GM13977 (cell line): ENCODE measurements at regions not wholly inside any gene's neighbourhood (a gene's known extent, or its start where the extent isn't known, plus 50 kb on each side); places are given as distances from the start of the nearest gene placed in this dataset.
"Not testable (repeated sequence)": the region's sequence is repeated elsewhere in the genome, so short reads cannot be mapped to it uniquely, and the experiment has no call there.

Experiments used
- DNase-seq: peaks from one replicate; pipeline ENCODE4 v3.0.0; 2012; ENCODE audit warnings: low spot score
- in situ Hi-C: fragments of 300-500 bp; cut with MboI; formaldehyde crosslinking; loops from one replicate; pipeline ENCODE4 v1.12.0; 2022; ENCODE audit warnings: low sequenced_read_pairs, low pct_unique_long_range_greater_than_20kb, mixed read lengths, inconsistent platforms; ENCODE audit not compliant: unreplicated experiment
- TF ChIP-seq, protein P1 (sequence below): IDR thresholded peaks from 2 replicates; pipeline ENCODE4 v1.5.1; 2012; ENCODE audit warnings: mild to moderate bottlenecking, control low read depth; ENCODE audit not compliant: insufficient read depth; ENCODE audit errors: extremely low read depth, missing control alignments

- no peak for DNase-seq
- TF ChIP-seq, protein P1, sequence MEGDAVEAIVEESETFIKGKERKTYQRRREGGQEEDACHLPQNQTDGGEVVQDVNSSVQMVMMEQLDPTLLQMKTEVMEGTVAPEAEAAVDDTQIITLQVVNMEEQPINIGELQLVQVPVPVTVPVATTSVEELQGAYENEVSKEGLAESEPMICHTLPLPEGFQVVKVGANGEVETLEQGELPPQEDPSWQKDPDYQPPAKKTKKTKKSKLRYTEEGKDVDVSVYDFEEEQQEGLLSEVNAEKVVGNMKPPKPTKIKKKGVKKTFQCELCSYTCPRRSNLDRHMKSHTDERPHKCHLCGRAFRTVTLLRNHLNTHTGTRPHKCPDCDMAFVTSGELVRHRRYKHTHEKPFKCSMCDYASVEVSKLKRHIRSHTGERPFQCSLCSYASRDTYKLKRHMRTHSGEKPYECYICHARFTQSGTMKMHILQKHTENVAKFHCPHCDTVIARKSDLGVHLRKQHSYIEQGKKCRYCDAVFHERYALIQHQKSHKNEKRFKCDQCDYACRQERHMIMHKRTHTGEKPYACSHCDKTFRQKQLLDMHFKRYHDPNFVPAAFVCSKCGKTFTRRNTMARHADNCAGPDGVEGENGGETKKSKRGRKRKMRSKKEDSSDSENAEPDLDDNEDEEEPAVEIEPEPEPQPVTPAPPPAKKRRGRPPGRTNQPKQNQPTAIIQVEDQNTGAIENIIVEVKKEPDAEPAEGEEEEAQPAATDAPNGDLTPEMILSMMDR: no peak
- in situ Hi-C loops: no loop called here
These were observed 393.5 kb downstream of the RSL24D1 start for GRCh38 chr15:54803134-54803808.

DNA sequence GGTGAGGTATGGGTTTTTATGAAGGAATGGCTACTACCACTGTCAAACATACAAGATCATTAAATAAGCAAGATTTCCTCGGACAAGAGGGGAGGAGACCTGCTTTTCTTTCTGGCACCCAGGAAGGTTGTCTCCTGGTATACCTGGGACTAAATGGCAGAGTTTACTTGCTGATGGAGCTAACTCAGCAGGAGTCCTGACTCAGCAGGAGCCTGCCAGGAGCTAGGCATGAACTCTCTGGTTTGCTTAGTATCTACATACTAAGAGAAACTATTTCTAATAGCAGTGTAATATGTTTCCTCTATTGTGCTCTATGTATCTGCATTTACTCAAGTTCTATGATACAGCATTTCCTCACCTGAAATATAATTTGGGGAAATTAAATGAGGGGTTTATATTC, 404.2 kb downstream of the RSL24D1 start:
- TF ChIP-seq, protein P1: no peak
- DNase-seq: no peak
- in situ Hi-C loops: no loop called here

DNA sequence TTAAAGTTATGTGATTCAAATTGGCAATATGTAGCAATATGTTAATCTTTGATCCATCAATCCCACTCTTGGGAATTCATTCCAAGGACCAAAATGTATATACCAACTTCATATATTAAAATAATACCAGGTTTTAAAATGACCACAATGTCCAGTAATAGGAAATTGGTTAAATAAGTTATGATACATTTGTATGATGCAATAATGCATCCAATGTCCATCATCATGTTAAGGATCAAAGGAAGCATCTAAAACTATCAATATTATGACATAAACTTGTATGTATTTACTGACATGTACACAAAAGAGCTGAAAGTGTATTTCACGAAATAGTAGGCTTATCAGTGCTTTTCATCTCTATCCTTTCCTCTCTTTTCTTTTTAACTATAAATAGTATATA, 406.0 kb downstream of the RSL24D1 start:
- TF ChIP-seq, protein P1: no peak
- no peak for DNase-seq
- in situ Hi-C loops: no loop called here

DNA sequence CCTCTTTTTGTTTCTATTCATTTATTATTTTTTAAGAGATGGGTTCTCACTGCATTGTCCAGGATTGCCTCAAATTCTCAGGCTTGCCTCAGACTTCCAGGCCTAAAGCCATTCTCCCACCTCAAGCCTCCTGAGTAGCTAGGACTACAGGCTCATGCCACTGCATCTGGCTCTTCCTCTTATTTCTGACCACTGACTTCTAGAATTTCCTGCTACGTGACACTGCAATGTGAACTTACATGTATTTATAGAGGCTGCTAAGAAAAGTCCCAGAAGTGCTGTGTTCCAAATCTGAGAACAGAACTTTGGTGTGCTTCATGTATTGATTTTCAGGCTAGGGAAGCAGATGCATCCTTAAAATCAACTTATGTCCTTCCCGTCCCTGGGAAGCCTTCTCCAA, 407.4 kb downstream of the RSL24D1 start:
- TF ChIP-seq, protein P1: no peak
- no peak for DNase-seq
- in situ Hi-C loops: no loop called here

DNA sequence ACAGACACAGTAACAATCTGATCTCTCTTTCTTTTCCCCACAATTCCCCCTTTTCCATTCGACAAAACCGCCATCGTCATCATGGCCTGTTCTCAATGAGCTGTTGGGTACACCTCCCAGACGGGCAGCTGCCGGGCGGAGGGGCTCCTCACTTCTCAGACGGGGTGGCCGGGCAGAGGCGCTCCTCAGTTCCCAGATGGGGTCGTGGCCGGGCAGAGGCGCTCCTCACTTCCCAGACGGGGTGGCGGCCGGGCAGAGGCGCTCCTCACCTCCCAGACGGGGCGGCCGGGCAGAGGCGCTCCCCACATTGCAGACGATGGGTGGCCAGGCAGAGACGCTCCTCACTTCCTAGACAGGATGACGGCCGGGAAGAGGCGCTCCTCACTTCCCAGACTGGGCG, 415.5 kb downstream of the RSL24D1 start:
- DNase-seq: not testable (repeated sequence)

GRCh38 chr15:54779271-54779670, 417.5 kb downstream of the RSL24D1 start:
- TF ChIP-seq, protein P1: no peak
- in situ Hi-C loops: no loop called here
- no peak for DNase-seq

More for the DNA sequence above, 415.5 kb downstream of the RSL24D1 start:
- in situ Hi-C loops: not testable (repeated sequence)

- TF ChIP-seq, protein P1: no peak
- in situ Hi-C loops: no loop called here
- no peak for DNase-seq
These were observed 420.3 kb downstream of the RSL24D1 start for GRCh38 chr15:54776410-54776809.
